Fibroblast of pulmonary artery (primary cell): ENCODE measurements at regions not wholly inside any gene's neighbourhood (a gene's known extent, or its start where the extent isn't known, plus 50 kb on each side); places are given as distances from the start of the nearest gene placed in this dataset.
"Not testable (repeated sequence)": the region's sequence is repeated elsewhere in the genome, so short reads cannot be mapped to it uniquely, and the experiment has no call there.

Source experiments
- DNase-seq: peaks from one replicate; pipeline ENCODE4 v3.0.0-alpha.2; 2010; ENCODE audit warnings: low read depth
- H3K4me3 ChIP-seq: replicated peaks from 2 replicates; pipeline ENCODE4 v1.5.1; 2011; ENCODE audit warnings: low read depth, mild to moderate bottlenecking, control low read depth, low read length, moderate library complexity
- CTCF ChIP-seq: IDR thresholded peaks from 2 replicates; pipeline ENCODE4 v1.5.1; 2011; ENCODE audit warnings: mild to moderate bottlenecking, control low read depth, low read length, inconsistent platforms; ENCODE audit errors: missing control alignments

DNA sequence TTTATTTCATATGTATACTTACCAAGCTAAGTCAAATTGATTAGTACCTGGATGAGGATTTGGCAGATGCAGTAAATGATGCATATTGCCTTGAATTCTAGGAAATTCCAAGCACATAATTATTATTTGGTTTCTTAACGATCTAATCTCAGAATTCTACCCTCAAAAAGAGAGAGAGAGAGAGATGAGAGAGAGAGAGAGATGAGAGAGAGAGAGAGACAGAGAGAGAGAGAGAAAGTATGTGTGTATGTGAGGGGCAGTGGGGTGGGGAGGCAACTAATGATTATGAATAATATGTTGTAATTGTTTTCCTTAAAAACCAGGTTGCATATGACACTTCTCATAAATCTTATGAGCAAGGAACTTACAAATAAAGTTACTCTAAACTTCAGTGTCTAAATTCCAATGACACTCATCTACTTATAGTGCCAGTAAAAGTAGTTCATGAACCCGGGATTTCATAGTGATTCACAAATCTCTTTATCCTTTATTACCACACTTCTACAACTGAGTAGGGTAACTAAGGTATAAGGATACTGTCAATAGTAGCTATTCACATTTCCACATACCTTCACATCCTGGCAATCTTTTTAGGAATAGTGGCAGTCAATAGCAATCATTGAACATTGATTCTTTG is 60.5 kb upstream of the EDIL3 start:
- DNase-seq = no peak
- H3K4me3 ChIP-seq = no peak overlapping the region
- no peak for TF ChIP-seq CTCF

DNA sequence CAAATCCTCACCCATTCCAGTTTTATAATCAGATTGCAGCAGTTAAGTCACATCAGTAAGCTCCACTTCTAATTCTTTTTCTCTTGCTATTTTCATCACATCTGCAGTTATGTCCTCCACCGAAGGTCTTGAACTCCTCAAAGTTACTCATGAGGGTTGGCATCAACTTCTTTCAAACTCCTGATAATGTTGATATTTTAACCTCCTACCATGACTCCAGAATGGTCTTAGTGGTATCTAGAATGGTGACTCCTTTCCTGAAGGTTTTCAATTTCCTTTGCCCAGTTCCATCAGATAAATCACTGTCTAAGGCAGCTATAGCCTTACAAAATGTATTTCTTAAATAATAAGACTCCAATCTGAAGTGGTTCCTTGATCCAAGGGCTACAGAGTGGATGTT is 53.8 kb upstream of the EDIL3 start:
- no peak for DNase-seq
- no peak for TF ChIP-seq CTCF

GRCh38 chr5:84437673-84438315 is 53.1 kb upstream of the EDIL3 start:
- H3K4me3 ChIP-seq = no peak overlapping the region
- TF ChIP-seq CTCF = no peak
- DNase-seq = peak; percentile 73

More for the DNA sequence above, 53.8 kb upstream of the EDIL3 start:
- H3K4me3 ChIP-seq = no peak overlapping the region

DNA sequence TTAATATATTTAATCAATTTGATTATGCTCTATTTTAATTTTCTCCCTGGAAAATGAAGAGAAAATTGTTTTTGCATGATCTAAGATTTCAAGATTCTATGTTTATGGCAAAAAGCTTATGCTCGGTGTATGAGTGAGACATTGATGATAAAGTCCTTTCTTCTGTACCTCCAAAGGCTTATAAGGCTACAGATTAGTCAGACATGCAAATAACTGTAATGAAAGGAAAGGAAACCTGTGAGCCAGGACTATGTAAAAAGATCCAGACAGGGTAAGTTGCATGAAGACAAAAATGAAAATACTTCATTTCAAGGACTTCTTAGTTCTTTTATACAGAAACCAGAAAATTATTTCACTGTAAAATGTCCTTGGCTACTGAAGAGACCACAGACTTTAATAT is 52.2 kb upstream of the EDIL3 start:
- DNase-seq = peak; percentile 10
- no peak for TF ChIP-seq CTCF
- no peak overlapping the region for H3K4me3 ChIP-seq

- DNase-seq = peak; percentile 60
- H3K4me3 ChIP-seq = not testable (repeated sequence)
Observed at GRCh38 chr5:84435861-84436346, 51.2 kb upstream of the EDIL3 start.
